ENCODE measurements at regions not wholly inside any gene's neighbourhood (a gene's known extent, or its start where the extent isn't known, plus 50 kb on each side); places are given as distances from the start of the nearest gene placed in this dataset.

DNA sequence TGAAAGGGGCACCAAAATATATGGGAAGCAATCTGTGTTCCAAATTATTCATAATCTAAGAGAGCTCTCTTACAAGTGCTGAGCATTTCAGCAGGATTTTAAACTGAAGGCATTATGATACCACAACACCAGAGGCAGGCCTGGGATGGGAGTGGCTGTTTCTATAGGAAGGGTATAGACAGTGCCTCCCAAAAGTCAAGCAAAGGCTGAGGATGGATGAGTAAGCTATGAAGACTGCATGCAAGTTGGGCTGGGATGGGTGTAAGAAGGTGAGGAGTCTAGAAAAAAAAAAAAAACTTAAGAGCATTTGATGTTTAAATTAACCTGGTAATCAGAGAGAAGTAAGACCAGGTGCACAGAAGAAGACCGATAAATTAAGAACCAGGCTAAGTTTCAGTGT lies 132.5 kb downstream of the OSR1 start:
- CTCF ChIA-PET, result no interaction called here
- Mint-ChIP-seq H3K36me3 (no peaks in the 10 kb centered on the region), H3K4me1 (no peaks in the 10 kb centered on the region), H3K9me3 (no peaks in the 10 kb centered on the region), H3K27ac (no peak overlapping the region), H3K4me3 (no peak overlapping the region), H3K27me3 (no peaks in the 10 kb centered on the region)
- no peak for DNase-seq

DNA sequence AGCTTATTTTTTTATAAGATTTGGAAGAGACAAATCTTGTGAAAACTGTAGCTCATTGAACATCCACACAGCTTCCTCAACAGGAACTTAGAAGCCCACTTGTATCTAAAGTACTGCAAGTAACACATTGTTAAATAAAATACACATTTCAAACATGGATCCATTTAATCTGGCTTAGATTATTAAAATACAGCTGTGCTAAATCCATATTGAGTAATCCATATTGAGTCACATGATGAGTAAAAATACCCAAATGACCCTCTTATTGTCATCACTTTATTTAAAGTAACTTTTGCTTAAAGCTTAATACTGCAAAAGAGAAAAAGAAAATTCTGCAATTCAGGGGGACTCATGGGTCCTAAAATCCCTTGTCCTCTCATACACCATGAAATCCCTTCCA lies 133.3 kb downstream of the OSR1 start:
- H3K27me3 Mint-ChIP-seq, result no peaks in the 10 kb centered on the region
- no peak for DNase-seq
- no peak overlapping the region for H3K27ac Mint-ChIP-seq
- CTCF ChIA-PET, result no interaction called here
- no peaks in the 10 kb centered on the region for H3K36me3 Mint-ChIP-seq
- H3K4me1 Mint-ChIP-seq, result no peaks in the 10 kb centered on the region
- no peak overlapping the region for H3K4me3 Mint-ChIP-seq
- no peaks in the 10 kb centered on the region for H3K9me3 Mint-ChIP-seq

DNA sequence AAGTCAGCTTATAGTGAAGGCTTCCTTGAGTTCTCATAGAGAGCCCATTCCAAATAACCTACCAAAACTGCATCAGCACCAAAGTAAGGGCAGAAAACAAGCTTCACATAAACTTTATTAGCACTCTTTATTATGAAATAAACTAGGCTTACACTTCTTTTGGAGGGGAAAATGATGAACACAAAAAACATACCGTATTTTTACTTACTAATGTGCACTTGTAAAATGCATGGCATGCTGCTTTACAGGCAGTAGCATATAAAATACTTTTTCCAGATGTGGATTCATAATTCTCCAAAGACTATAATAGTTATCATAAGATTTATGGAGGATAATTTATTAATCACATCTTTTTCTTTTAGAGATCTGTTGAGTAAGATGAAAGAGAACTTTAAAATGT lies 133.9 kb downstream of the OSR1 start:
- CTCF ChIA-PET, result no interaction called here
- DNase-seq, result no peak
- Mint-ChIP-seq H3K9me3 (no peaks in the 10 kb centered on the region), H3K27ac (no peak overlapping the region), H3K4me3 (no peak overlapping the region), H3K27me3 (no peaks in the 10 kb centered on the region), H3K36me3 (no peaks in the 10 kb centered on the region), H3K4me1 (no peaks in the 10 kb centered on the region)

DNA sequence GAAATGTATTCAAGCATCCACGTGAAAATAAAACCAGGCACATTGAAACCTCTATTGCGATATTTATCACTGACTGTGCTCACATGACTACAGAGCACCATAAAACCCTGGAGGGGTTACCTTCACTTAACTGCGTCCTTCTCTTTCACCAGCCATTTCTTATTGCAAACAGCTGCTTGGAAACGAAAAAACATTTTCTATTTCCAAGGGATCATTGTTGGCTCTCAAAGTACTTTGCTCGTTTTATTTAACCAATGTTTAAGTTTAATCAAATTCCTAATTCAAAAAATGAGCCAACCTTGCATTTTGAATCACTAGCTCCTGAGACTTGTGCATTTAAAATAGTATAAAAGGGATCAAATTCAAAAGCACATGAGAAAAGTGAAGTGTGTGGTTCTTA lies 134.4 kb downstream of the OSR1 start:
- no peaks in the 10 kb centered on the region for H3K4me1 Mint-ChIP-seq
- H3K36me3 Mint-ChIP-seq, result no peaks in the 10 kb centered on the region
- CTCF ChIA-PET, result no interaction called here

DNA sequence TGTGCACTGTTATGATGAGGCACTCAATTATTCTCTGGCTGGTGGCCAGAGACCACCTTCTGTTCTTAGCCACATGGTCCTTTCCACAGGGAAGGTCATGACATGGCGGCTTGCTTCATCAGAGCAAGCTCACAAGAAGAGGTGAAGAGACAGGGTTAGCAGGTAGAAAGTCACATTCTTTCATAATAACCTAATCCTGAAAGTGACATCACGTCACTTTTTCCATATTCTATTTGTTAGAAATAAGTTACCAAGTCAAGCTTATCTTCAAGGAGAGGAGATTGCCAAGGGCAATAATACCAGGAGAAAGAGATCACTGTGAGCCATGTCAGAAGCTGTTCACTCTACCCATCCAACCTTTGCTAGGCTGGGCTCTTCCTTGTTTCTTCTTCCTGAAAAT lies 139.4 kb downstream of the OSR1 start:
- H3K9me3 Mint-ChIP-seq, result no peaks in the 10 kb centered on the region
- no peaks in the 10 kb centered on the region for H3K36me3 Mint-ChIP-seq
- CTCF ChIA-PET, result interaction anchor here (0.6 kb wide), 1 partner anchor 908 kb away, joined by 3 read pairs; no protein-coding TSS in a partner anchor
- H3K4me1 Mint-ChIP-seq, result no peaks in the 10 kb centered on the region
- H3K27ac Mint-ChIP-seq, result no peak overlapping the region
- DNase-seq, result no peak
- H3K4me3 Mint-ChIP-seq, result no peak overlapping the region
- no peaks in the 10 kb centered on the region for H3K27me3 Mint-ChIP-seq

More for the DNA sequence above, 134.4 kb downstream of the OSR1 start:
- Mint-ChIP-seq H3K27ac (no peak overlapping the region), H3K9me3 (no peaks in the 10 kb centered on the region), H3K4me3 (no peak overlapping the region), H3K27me3 (no peaks in the 10 kb centered on the region)
- no peak for DNase-seq

DNA sequence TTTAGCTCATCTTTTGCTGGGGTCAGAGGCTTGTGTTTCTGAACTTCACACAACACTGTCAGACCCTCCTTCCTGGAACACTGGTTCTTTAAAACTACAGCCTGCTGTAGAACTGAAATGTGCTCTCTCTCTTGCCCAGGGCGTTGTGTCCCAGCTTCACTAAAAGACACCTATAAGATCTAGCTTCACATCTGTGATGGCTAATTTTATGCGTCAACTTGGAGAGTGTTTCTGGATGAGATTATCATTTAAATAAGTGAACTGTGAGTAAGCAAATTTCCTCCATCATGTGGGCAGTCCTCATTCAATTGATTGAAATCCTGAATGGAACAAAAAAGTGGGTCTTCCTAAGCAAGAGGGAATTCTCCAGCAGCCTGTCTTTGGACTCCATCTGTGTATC lies 140.3 kb downstream of the OSR1 start:
- no peak for DNase-seq
- CTCF ChIA-PET, result interaction anchor here (0.6 kb wide), 1 partner anchor 907 kb away, joined by 3 read pairs; no protein-coding TSS in a partner anchor
- Mint-ChIP-seq H3K27ac (no peak overlapping the region), H3K36me3 (no peaks in the 10 kb centered on the region), H3K27me3 (no peaks in the 10 kb centered on the region), H3K4me3 (no peak overlapping the region), H3K9me3 (no peaks in the 10 kb centered on the region), H3K4me1 (no peaks in the 10 kb centered on the region)

DNA sequence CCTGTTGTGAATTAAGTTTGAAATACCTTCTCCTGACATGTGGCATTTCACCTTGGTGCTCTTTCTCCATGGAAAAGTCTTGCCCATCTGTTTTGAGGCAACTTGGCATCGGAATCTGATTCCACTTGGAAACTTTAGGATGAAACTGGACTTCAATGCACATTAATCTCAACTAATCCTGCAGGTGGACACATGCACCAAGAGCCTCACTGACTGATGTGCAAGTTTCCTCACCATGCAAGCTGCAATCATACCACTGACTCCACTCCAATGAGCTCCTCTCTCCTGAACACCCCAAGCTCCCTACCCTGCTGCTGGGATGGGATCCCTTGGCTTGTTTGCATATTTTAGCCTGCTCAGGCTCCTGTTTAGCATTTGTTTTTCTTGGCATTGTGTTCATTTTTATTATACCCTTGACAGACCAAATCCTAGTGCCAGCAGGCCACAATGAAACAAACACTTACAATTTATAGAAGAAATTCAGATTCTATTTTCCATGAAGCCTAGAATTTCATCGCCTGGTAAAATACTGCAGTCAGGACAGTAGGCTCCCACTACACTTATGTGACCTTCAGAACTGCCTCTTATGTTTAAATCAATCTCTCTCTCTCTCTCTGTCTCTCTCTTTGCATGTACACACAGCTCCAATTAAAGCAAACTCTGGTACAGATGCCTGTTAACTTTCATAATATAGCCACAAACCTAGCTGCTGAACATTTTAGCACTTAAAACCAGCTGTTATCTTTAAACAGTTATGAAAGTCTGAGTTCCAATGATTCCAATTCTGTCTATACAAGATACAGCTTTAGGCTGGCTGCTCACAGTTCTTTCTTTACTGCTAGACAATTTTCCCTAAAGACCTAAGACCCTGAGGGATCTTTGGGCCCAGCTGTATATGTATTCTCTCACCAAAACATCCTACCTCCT lies 141.5 kb downstream of the OSR1 start:
- CTCF ChIA-PET, result no interaction called here
- DNase-seq, result no peak
- H3K27me3 Mint-ChIP-seq, result no peaks in the 10 kb centered on the region
- H3K27ac Mint-ChIP-seq, result no peak overlapping the region
- H3K4me1 Mint-ChIP-seq, result no peaks in the 10 kb centered on the region
- no peaks in the 10 kb centered on the region for H3K36me3 Mint-ChIP-seq
- no peak overlapping the region for H3K4me3 Mint-ChIP-seq
- no peaks in the 10 kb centered on the region for H3K9me3 Mint-ChIP-seq

DNA sequence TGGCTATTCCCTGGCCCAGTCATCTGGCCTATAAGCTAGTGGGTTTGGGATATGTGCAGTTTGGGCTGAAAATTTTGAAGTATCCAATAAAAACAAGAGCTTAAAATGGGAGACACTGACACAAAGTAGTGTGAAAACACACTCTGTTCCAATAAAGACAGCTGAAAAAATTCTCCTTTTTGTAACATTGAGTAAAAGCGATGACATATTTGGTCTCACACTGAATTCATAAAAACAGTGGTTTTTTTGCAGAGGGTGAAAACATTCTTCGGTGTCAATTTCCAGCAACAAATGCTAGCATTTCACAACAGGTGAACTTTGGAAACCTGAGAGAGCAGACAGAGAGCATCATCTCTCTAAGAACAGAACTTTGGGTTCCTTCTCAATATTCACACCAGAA lies 142.2 kb downstream of the OSR1 start:
- Mint-ChIP-seq H3K4me1 (no peaks in the 10 kb centered on the region), H3K4me3 (no peak overlapping the region), H3K27ac (no peak overlapping the region), H3K27me3 (no peaks in the 10 kb centered on the region), H3K9me3 (no peaks in the 10 kb centered on the region), H3K36me3 (no peaks in the 10 kb centered on the region)
- CTCF ChIA-PET, result no interaction called here
- no peak for DNase-seq

DNA sequence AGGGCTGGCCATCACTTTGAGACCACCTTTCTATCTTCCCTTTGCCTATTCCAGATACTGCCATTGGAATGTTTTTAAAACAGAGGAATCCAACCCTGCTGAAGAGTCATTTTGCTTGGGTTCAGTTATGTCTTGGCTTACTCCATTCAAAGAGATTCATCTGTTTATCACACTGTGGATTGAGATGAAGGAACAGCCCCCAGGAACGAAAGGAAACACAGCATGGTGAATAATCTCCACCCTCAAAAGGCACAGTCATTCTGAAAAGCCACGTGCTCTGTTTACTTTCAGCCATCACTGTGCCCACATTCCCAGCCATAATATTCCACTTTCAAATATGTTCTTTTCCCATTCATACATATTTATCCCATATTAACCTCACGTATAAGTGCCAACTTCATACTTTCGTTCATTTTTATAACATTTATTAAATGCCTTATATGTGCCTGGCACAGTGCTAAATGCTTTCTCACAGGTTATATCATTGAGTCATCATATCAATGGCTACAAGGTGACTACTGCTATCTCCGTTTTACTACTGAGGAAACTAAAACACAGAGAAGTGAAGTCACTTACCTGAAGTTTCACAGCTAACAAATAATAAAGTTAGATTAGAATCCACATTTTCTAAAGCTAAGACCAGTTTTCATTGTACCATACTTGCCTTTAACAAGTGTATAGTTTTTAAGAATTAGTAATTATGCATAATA lies 143.6 kb downstream of the OSR1 start:
- Mint-ChIP-seq H3K27me3 (no peaks in the 10 kb centered on the region), H3K4me1 (no peaks in the 10 kb centered on the region), H3K27ac (no peak overlapping the region), H3K4me3 (no peak overlapping the region), H3K9me3 (no peaks in the 10 kb centered on the region), H3K36me3 (no peaks in the 10 kb centered on the region)
- CTCF ChIA-PET, result no interaction called here
- no peak for DNase-seq

DNA sequence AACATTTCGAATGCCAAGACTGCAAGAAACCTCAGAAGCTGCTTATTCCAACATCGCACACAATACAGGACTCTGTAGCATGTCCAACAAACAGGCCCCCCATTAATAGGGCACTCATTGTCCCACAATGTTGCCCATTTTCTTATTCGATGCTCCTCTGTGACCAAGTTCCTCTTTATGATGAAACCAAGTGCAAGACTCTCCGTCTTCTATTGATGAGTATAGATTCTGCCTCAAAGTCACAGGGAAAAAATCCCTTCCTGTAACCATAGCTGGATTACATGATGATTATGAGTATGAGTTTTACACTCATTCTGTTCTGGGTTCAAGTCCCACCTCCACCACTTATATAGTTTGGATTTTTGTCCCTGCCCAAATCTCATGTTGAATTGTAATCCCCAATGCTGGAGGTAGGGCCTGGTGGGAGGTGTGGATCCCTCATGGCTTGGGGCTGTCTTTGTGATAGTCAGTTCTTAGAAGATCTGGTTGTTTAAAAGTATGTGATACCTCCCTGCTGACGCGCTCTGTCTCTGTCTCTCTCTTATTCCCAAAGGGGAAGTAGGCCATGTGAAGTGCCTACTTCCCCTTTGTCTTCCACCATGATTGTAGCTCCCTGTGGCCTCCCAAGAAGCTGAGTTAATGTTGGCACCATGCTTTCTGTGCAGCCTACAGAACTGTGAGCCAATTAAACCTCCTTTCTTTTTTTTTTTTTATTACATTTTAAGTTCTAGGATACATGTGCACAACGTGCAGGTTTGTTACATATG lies 148.7 kb downstream of the OSR1 start:
- no peaks in the 10 kb centered on the region for H3K27me3 Mint-ChIP-seq
- no peaks in the 10 kb centered on the region for H3K9me3 Mint-ChIP-seq
- H3K36me3 Mint-ChIP-seq, result no peaks in the 10 kb centered on the region
- H3K4me1 Mint-ChIP-seq, result no peaks in the 10 kb centered on the region
- no peak for DNase-seq
- no peak overlapping the region for H3K4me3 Mint-ChIP-seq
- no peak overlapping the region for H3K27ac Mint-ChIP-seq
- CTCF ChIA-PET, result no interaction called here

DNA sequence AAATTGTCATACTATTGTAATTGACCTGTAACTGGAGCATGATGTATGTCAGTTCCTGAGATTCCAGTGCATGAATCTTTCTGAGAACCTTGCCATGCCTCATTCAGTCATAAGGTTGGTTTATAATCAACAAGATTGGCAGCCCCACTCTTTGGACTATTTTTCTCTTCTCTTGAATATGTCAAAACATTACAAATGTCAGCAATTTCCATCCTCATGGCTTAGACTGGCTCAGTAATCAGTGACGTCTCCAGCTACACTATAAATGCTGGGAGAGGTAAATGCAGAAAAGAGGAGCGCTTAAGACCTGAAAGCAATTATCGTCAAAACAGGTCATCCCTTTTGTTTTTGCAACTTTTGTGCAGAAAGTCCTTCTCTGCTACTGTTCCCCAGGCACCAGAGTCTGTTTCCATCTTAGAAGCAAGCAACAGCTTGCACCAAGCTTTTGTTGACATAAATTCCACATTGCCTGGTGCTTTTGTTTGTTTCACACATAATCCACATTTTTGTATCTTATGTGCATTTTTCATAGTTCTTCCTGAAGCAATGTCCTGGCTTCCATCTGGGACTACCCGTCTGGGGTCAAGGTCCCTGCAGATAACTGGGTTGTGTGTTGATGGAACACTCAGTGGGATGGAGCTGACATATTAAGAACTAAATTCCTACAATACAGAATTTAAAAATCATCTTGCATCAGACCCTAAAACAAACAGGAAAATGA lies 149.8 kb downstream of the OSR1 start:
- DNase-seq, result no peak
- no peaks in the 10 kb centered on the region for H3K36me3 Mint-ChIP-seq
- no peak overlapping the region for H3K4me3 Mint-ChIP-seq
- CTCF ChIA-PET, result no interaction called here
- H3K9me3 Mint-ChIP-seq, result no peaks in the 10 kb centered on the region
- H3K4me1 Mint-ChIP-seq, result no peaks in the 10 kb centered on the region
- H3K27me3 Mint-ChIP-seq, result no peaks in the 10 kb centered on the region
- H3K27ac Mint-ChIP-seq, result no peak overlapping the region

DNA sequence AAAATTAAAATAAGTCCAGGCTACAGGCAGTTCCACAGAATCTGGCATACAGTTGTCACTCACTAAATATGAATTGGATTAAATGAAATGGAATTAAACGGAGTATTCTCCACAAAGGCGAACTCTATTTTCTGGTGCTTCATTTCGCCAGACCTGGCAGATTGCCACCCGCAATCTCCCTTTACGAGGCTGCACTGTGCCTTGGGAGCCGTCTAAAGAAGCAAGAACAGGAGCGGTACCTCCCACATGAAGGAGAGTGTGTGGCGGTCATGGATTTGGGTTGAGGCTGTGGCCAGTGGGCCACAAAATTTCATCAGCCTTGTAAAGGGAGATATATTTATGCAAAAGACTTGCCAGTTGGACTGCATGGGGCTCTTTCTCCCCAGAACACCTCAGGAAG lies 151.0 kb downstream of the OSR1 start:
- Mint-ChIP-seq H3K27me3 (no peaks in the 10 kb centered on the region), H3K4me1 (no peaks in the 10 kb centered on the region), H3K4me3 (no peak overlapping the region), H3K27ac (no peak overlapping the region), H3K9me3 (no peaks in the 10 kb centered on the region), H3K36me3 (no peaks in the 10 kb centered on the region)
- CTCF ChIA-PET, result no interaction called here
- DNase-seq, result no peak

DNA sequence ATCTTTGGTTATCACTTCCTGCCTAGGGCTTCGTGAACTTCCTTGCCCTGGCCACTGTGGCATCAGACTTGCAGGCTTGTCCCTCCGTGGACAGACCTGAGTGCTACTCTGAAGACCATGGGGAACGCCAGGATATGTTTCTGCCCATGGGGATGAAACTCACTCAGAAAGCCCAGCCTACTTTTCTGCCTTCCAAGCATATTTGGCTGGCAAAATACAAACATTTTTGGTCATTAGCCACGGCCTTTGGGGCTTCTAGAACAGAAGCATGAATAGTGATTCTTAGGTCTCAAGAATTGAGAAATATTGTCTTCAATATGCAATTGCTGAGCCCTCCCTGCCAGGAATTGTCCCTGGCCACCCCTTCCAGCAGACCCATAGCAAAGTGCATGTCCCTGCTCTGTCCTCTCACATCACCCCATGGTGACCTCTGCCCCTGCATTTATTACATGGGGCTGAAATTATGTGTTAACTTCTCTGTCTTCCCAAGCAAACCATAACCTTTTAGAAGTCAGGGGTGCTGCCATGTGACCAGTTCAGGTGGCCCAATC lies 152.4 kb downstream of the OSR1 start:
- H3K4me1 Mint-ChIP-seq, result no peaks in the 10 kb centered on the region
- no peak for DNase-seq
- H3K9me3 Mint-ChIP-seq, result no peaks in the 10 kb centered on the region
- no peaks in the 10 kb centered on the region for H3K27me3 Mint-ChIP-seq
- no peaks in the 10 kb centered on the region for H3K36me3 Mint-ChIP-seq
- CTCF ChIA-PET, result no interaction called here
- H3K27ac Mint-ChIP-seq, result no peak overlapping the region
- no peak overlapping the region for H3K4me3 Mint-ChIP-seq

DNA sequence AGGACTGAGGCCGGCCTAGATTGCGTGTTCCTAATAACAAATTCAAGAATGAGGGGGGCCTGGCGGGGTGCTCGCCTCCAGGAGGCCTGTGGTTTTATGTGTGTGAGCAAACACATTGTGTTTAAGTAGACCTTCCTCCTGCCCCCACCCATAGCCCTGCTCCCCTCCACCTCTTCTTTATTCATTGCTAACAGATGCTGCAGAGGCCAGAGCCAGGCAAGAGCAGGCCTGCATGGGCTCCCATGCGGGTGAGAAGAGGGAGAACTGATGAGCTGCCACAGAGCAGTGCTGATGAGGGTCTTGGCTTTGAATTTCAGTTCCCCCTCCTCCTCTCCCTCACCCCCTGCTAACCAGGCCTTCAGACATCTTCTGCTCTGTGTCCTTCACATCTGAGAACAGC lies 154.6 kb downstream of the OSR1 start:
- no peak overlapping the region for H3K4me3 Mint-ChIP-seq
- no peak overlapping the region for H3K27ac Mint-ChIP-seq
- no peaks in the 10 kb centered on the region for H3K4me1 Mint-ChIP-seq
- no peak for DNase-seq
- CTCF ChIA-PET, result no interaction called here
- H3K9me3 Mint-ChIP-seq, result no peaks in the 10 kb centered on the region
- no peaks in the 10 kb centered on the region for H3K27me3 Mint-ChIP-seq
- H3K36me3 Mint-ChIP-seq, result no peaks in the 10 kb centered on the region
